SKM-1 (cell line): ENCODE measurements at regions not wholly inside any gene's neighbourhood (a gene's known extent, or its start where the extent isn't known, plus 50 kb on each side); places are given as distances from the start of the nearest gene placed in this dataset.
"Not testable (repeated sequence)": the region's sequence is repeated elsewhere in the genome, so short reads cannot be mapped to it uniquely, and the experiment has no call there.

Source experiments
- DNase-seq: peaks from one replicate; lab custom pipeline; 2025; ENCODE audit not compliant: unreplicated experiment; lab: John Stamatoyannopoulos, UW

GRCh38 chr3:66629150-66629981 lies 128.5 kb upstream of the LRIG1 start:
- DNase-seq: no peak

DNA sequence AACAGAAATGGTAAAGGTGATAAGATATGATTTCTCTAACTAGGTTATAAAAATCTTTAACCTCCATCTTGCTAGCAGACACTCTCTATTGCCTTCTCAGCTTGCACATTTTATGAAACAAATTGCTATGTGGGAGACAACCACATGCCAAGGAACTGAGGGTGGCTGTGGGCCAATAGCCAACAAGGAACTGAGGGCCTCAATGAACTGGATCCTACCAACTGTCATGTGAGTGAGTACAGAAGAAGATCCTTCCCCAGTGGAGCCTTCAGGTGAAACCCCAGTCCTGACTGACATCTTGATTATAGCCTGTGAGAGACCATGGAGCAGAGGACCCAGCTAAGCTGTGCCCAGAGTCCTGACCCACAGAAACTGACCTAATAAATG lies 129.2 kb upstream of the LRIG1 start:
- DNase-seq: no peak

GRCh38 chr3:66633402-66634381 lies 132.9 kb upstream of the LRIG1 start:
- no peak for DNase-seq

- DNase-seq: peak; percentile 55
These were observed 137.9 kb upstream of the LRIG1 start for GRCh38 chr3:66638717-66639116.

GRCh38 chr3:66639809-66640356 lies 139.1 kb upstream of the LRIG1 start:
- no peak for DNase-seq

DNA sequence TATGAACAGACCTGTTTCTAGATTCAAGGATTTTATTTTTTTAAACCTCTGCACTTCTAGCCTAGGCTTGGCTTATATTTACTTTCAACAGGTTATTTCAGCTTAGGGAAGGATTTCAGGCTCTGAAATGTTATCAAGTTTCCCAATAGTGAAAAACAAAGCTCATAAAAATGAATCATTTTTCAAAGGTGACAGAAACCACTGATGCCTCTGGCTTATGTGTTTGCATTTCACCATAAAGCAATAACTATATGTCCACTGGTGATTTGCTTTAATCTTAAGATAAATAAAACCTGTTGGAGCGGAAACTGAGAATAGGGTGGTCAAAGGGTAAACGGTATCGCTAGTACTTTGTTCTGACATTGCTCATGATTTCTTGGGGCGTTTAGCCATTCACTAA lies 141.2 kb upstream of the LRIG1 start:
- DNase-seq: no peak

DNA sequence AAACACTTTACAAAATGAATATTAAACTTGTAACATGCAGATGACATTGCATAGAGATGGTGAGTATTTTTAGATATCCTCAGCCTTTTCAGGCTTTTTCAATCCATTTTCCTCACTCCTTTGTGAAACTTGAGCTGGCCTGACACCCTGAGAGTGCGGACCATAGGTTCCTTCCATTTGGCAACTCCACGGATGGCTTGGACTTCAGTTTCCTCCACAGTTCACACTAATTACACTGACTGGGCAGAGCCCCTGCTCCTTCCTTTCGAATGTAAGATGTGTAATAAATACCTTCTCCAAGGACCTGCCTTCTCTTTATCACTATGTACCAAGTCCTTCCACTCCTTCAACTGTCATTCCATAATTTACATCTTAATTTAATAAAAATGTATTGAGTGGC lies 141.7 kb upstream of the LRIG1 start:
- no peak for DNase-seq

GRCh38 chr3:66644549-66644948 lies 143.7 kb upstream of the LRIG1 start:
- peak; percentile 53 for DNase-seq

- no peak for DNase-seq
These were observed 148.2 kb upstream of the LRIG1 start for GRCh38 chr3:66648975-66649374.

DNA sequence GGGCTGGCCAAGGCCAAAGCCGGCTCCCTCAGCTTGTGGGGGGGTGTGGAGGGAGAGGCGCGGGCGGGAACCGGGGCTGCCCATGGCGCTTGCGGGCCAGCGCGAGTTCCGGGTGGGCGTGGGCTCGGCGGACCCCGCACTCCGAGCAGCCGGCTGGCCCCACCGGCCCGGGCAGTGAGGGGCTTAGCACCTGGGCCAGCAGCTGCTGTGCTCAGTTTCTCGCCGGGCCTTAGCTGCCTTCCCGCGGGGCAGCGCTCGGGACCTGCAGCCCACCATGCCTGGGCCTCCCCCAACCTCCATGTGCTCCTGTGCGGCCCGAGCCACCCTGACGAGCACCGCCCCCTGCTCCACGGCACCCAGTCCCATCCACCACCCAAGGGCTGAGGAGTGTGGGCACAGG lies 150.7 kb upstream of the LRIG1 start:
- not testable (repeated sequence) for DNase-seq

GRCh38 chr3:66652100-66652499 lies 151.3 kb upstream of the LRIG1 start:
- DNase-seq: not testable (repeated sequence)

DNA sequence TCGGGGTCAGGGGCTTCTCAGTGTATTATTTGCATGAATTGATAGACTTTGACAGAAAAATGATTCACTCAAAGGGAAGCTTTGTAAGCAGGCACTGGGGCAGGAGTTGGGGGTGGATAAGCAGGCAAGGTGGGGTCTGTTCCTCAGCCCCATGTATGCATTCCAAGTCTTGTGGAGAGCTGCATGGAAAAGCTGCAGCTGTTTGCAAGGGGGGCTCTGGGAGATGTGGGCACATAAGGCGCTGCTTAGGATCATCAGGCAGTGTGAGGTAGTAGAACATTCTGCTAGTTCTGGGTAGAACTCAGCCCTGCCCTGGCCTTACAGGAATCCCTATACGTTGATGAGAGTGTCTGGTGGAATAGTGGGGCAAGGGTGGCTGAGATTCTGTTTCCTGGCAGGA lies 154.2 kb upstream of the LRIG1 start:
- no peak for DNase-seq

- DNase-seq: no peak
These were observed 154.8 kb upstream of the LRIG1 start for GRCh38 chr3:66655671-66656070.

GRCh38 chr3:66656609-66657008 lies 155.8 kb upstream of the LRIG1 start:
- DNase-seq: no peak

- DNase-seq: no peak
These were observed 158.2 kb upstream of the LRIG1 start for GRCh38 chr3:66659056-66659455.

GRCh38 chr3:66661628-66662027 lies 160.8 kb upstream of the LRIG1 start:
- no peak for DNase-seq

GRCh38 chr3:66662894-66663293 lies 162.1 kb upstream of the LRIG1 start:
- DNase-seq: no peak

GRCh38 chr3:66665021-66665695 lies 164.3 kb upstream of the LRIG1 start:
- no peak for DNase-seq

DNA sequence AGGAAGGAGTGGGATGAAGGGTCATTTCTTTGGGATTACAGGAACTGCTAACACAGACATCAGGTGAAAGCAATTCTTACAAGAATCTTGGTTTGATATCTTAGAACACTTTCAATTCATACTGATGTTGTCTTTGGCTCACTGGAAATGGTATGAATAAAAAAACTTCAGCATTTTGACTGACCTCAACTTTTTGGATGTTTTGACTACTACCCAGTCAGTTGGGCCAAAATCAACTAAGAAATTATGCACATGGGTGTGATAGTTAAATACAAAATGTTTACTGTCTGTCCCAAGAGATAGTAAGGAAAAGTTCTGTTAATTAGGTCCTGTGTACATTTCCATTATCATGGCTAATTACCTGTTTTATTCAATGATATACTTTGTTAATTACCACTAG lies 165.5 kb upstream of the LRIG1 start:
- DNase-seq: no peak

DNA sequence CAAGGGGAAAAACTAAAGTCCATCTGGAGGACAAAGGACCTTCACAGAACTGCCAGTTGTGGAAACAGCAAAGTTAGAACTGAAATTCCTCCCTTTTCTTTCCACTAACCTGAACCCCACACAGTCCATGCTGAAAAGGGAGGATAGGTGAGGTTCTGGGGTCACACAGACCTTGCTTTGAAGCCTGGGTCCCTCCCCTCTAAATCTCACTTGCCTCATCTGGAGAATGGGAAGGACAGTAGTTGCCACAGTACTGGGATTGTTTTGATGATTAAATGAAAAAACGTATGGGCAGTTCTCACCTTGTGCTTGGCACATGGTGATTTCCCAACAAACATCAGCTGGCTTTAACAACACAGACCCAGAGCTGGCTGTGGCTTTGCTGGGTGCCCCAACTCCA lies 166.4 kb upstream of the LRIG1 start:
- no peak for DNase-seq

- no peak for DNase-seq
These were observed 170.5 kb upstream of the LRIG1 start for GRCh38 chr3:66671291-66671690.
